Gastroesophageal sphincter (tissue), 4 donors: ENCODE measurements at regions not wholly inside any gene's neighbourhood (a gene's known extent, or its start where the extent isn't known, plus 50 kb on each side); places are given as distances from the start of the nearest gene placed in this dataset.

Experiments
- ATAC-seq: fragments of 150-250 bp; one replicate; pipeline ENCODE4 v1.9.1; 2016; ENCODE audit warnings: mild to moderate bottlenecking, moderate library complexity
- H3K27ac ChIP-seq, 4 donors: fragments of 200-600 bp; sonication (generic) in 3 of 4; 1 replicate in 3 of 4; 2 replicates in 1 of 4; pipeline ENCODE4 v1.5.1; 2016 to 2019
- H3K27me3 ChIP-seq: fragments of 200-600 bp; sonication (generic); one replicate; pipeline ENCODE4 v1.5.1; 2019
- H3K36me3 ChIP-seq, 2 donors: fragments of 200-600 bp; sonication (generic); one replicate each; pipeline ENCODE4 v1.5.1; 2019; ENCODE audit warnings: control low read depth in 1 of 2
- H3K4me1 ChIP-seq, 3 donors: fragments of 200-600 bp; sonication (generic); 1 replicate in 2 of 3; 2 replicates in 1 of 3; pipeline ENCODE4 v1.5.1; 2016 to 2019; ENCODE audit warnings: control low read depth in 2 of 3
- H3K4me3 ChIP-seq, 2 donors: fragments of 200-600 bp; sonication (generic); one replicate each; pipeline ENCODE4 v1.5.1; 2019; ENCODE audit warnings: mild to moderate bottlenecking in 1 of 2, moderate library complexity in 1 of 2
- H3K9me3 ChIP-seq, 3 donors: fragments of 200-600 bp; sonication (generic); one replicate each; pipeline ENCODE4 v1.5.1; 2017 to 2019; ENCODE audit warnings: control low read depth in 2 of 3
- EP300 ChIP-seq: sonication (generic); formaldehyde crosslinking; IDR thresholded peaks from one replicate; pipeline ENCODE4 v1.6.1; 2017; ENCODE audit warnings: antibody characterized with exemption, mild to moderate bottlenecking
- POLR2A ChIP-seq, 2 donors: fragments of 450-650 bp; IDR thresholded peaks; one replicate each; pipeline ENCODE4 v1.6.1; 2017; ENCODE audit warnings: antibody characterized with exemption in 2 of 2, mild to moderate bottlenecking in 2 of 2, moderate library complexity in 1 of 2
- POLR2AphosphoS5 ChIP-seq: sonication (generic); formaldehyde crosslinking; IDR thresholded peaks from one replicate; pipeline ENCODE4 v1.6.1; 2017; ENCODE audit warnings: antibody characterized with exemption
- WGBS, 2 donors: methylation state at CpG; one replicate each; pipeline ENCODE4 v1.1.5; 2018; ENCODE audit warnings: low coverage in 1 of 2; 5-methylcytosine and 5-hydroxymethylcytosine counted together
- TF ChIP-seq, protein P1 (sequence below), 4 experiments: fragments of 200-600 bp in 2 of 4; fragments of 450-650 bp in 2 of 4; sonication (generic) in 1 of 4; IDR thresholded peaks; one replicate each; pipeline ENCODE4 v1.5.1; 2017 to 2019; ENCODE audit warnings: antibody characterized with exemption in 4 of 4, mild to moderate bottlenecking in 2 of 4, moderate library complexity in 2 of 4

DNA sequence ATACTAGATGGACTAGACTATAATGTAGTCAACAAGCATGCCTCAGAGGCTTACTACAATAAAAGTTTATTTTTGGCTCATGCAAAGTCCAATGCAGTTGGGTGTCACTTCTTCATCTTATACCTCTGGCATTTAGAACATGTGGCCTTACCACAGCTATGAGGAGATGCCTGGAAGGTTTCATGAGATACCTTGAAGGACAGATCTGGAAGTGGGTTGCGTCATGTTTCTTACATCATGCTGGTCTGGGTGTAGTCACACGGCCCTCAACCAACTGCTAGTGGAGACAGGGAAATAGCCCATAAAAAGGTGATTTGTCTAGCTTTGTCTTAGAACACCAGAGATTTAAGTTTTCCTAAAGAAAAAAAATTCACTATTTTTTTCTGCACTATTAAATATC lies 91.7 kb upstream of the MMADHC start:
- H3K36me3 ChIP-seq = no peaks in the 10 kb centered on the region
- no peaks in the 10 kb centered on the region for H3K27me3 ChIP-seq
- WGBS, 2 donors = 94 to 95% methylated on average over 2 of the region's 2 CpGs
- H3K4me3 ChIP-seq = no peak overlapping the region
- no peak for ATAC-seq
- no peak overlapping the region for H3K27ac ChIP-seq
- H3K9me3 ChIP-seq = no peaks in the 10 kb centered on the region
- H3K4me1 ChIP-seq = no peaks in the 10 kb centered on the region
- no peak for TF ChIP-seq POLR2AphosphoS5
- TF ChIP-seq, protein P1, sequence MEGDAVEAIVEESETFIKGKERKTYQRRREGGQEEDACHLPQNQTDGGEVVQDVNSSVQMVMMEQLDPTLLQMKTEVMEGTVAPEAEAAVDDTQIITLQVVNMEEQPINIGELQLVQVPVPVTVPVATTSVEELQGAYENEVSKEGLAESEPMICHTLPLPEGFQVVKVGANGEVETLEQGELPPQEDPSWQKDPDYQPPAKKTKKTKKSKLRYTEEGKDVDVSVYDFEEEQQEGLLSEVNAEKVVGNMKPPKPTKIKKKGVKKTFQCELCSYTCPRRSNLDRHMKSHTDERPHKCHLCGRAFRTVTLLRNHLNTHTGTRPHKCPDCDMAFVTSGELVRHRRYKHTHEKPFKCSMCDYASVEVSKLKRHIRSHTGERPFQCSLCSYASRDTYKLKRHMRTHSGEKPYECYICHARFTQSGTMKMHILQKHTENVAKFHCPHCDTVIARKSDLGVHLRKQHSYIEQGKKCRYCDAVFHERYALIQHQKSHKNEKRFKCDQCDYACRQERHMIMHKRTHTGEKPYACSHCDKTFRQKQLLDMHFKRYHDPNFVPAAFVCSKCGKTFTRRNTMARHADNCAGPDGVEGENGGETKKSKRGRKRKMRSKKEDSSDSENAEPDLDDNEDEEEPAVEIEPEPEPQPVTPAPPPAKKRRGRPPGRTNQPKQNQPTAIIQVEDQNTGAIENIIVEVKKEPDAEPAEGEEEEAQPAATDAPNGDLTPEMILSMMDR (IDR thresholded peaks at IDR 0.05) = no peak
- TF ChIP-seq POLR2A (IDR thresholded peaks at IDR 0.05) = no peak
- no peak for TF ChIP-seq EP300

DNA sequence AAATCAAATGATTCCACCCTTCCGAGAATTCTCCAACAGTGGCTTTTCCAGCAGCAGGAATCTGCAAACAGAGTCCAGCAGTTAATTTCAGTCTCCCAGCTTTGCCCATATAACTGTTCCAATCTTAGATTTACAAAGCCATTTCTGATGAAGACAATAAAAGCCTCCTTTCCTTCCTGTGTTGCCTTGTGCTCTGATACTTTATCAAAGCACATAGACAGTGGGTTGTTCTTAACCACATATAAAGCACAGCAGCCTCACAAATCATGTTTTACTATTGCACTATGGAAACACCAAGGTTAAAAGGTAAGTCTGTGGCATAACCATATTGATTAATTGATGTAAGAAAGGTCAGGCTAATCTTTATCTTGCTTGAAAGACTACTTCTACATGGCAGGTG lies 89.8 kb upstream of the MMADHC start:
- no peak for TF ChIP-seq POLR2A (IDR thresholded peaks at IDR 0.05)
- no peak for TF ChIP-seq EP300
- TF ChIP-seq, protein P1 (IDR thresholded peaks at IDR 0.05) = no peak
- no peak for TF ChIP-seq POLR2AphosphoS5
- WGBS, 2 donors = 89 to 100% methylated on average over 1 of the region's 1 CpG
- Histone ChIP-seq H3K36me3 (no peaks in the 10 kb centered on the region), H3K27ac (no peak overlapping the region), H3K4me1 (no peaks in the 10 kb centered on the region), H3K4me3 (no peak overlapping the region), H3K27me3 (no peaks in the 10 kb centered on the region), H3K9me3 (no peaks in the 10 kb centered on the region)
- ATAC-seq = no peak

DNA sequence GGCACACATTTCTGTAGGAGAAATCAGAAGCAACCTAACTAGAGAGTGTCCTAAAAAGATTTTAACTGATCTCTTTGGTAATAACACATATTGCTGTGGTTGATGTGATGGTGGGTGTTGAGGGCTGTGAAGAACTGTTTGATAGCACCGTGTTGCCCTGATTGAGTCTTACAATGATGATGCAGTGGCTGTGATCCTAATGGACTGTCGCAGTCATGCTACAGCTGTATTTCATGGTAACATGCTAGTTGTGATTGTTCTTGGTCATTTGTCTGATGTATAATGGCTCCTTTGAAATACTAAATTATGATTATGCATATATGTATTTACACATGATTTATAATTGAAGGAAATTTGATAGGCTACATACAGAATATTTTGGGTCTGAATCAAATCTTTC lies 82.5 kb upstream of the MMADHC start:
- Histone ChIP-seq H3K4me1 (no peaks in the 10 kb centered on the region), H3K27ac (no peak overlapping the region), H3K36me3 (no peaks in the 10 kb centered on the region), H3K9me3 (no peaks in the 10 kb centered on the region), H3K4me3 (no peak overlapping the region), H3K27me3 (no peaks in the 10 kb centered on the region)
- 80 to 94% methylated on average over 2 of the region's 2 CpGs for WGBS, 2 donors
- TF ChIP-seq, protein P1 (IDR thresholded peaks at IDR 0.05) = no peak
- TF ChIP-seq POLR2AphosphoS5 (no peak), POLR2A (IDR thresholded peaks at IDR 0.05) (no peak), EP300 (no peak)
- no peak for ATAC-seq

DNA sequence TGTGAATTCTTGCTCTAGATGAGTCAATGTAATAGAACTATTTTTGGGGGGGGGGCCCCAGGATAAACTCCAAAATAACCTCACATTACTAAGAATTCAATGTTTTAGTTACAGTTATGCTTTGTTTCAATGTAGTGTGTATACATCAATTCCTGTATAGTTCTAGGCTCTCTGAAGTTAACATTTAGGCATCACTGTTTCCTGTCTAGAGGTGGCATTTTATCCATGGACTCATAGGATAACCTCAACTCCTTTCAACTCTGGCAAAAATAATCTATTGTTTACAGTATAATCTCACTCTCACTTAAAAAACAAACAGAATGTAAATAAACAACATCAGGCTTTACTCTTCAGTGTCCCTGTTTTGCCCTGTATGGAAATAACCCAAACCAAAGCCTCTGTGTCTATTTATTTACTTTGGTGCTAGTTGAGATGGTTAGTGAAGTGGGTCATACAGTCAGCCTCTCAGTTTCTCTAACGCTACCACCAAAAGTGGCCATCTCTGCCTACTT lies 79.3 kb upstream of the MMADHC start:
- TF ChIP-seq POLR2AphosphoS5 (no peak), EP300 (no peak), POLR2A (IDR thresholded peaks at IDR 0.05) (no peak)
- TF ChIP-seq, protein P1 (IDR thresholded peaks at IDR 0.05) = no peak
- 92% methylated on average over 1 of the region's 1 CpG; no CpG with 5 or more reads in 1 of the 2 donors for WGBS, 2 donors

DNA sequence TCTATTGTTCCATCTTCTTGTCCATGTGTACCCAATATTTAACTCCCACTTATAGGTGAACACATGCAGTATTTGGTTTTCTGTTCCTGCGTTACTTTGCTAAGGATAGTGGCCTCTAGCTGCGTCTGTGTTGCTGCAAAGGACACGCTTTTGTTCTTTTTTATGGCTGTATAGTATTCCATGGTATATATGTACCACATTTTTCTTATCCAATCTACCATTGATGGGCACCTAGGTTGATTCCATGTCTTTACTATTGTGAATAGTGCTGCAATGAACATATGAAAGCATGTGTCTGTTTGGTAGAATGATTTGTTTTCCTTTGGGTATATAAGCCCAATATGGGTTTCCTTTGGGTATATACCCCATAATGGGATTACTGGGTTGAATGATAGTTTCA lies 77.3 kb upstream of the MMADHC start:
- no peak overlapping the region for H3K4me3 ChIP-seq
- H3K27me3 ChIP-seq = no peaks in the 10 kb centered on the region
- no peak overlapping the region for H3K27ac ChIP-seq
- 80 to 97% methylated on average over 1 to 3 of the region's 3 CpGs for WGBS, 2 donors
- TF ChIP-seq POLR2AphosphoS5 (no peak), POLR2A (IDR thresholded peaks at IDR 0.05) (no peak), EP300 (no peak)
- TF ChIP-seq, protein P1 (IDR thresholded peaks at IDR 0.05) = no peak
- peaks cover 0 to 10% (median 5%) of the 10 kb centered on the region in 3 donors for H3K4me1 ChIP-seq
- no peaks in the 10 kb centered on the region for H3K9me3 ChIP-seq
- no peaks in the 10 kb centered on the region for H3K36me3 ChIP-seq
- ATAC-seq = no peak

More for the DNA sequence above, 79.3 kb upstream of the MMADHC start:
- no peaks in the 10 kb centered on the region for H3K9me3 ChIP-seq
- H3K4me1 ChIP-seq = peaks cover 0 to 5% (median 3%) of the 10 kb centered on the region in 3 donors
- no peak overlapping the region for H3K4me3 ChIP-seq
- no peaks in the 10 kb centered on the region for H3K27me3 ChIP-seq
- no peak for ATAC-seq
- no peak overlapping the region for H3K27ac ChIP-seq
- H3K36me3 ChIP-seq = no peaks in the 10 kb centered on the region
